ENCODE measurements at regions not wholly inside any gene's neighbourhood (a gene's known extent, or its start where the extent isn't known, plus 50 kb on each side); places are given as distances from the start of the nearest gene placed in this dataset.
A peak's percentile ranks its signal among the peaks of the same experiment; 100 is the strongest.

- Mint-ChIP-seq H3K36me3 (ENCODE audit: insufficient read depth, unreplicated experiment) (no peaks in the 10 kb centered on the region), H3K27ac (ENCODE audit: low read depth, unreplicated experiment) (no peak overlapping the region), H3K4me3 (ENCODE audit: unreplicated experiment) (no peak overlapping the region), H3K27me3 (ENCODE audit: insufficient read depth, unreplicated experiment) (no peaks in the 10 kb centered on the region), H3K4me1 (ENCODE audit: insufficient read depth, unreplicated experiment) (no peaks in the 10 kb centered on the region), H3K9me3 (ENCODE audit: unreplicated experiment) (no peaks in the 10 kb centered on the region)
- intact Hi-C loops (cut with micrococcal nuclease): no loop called here
- no peak for DNase-seq (ENCODE audit: unreplicated experiment)
- CTCF ChIA-PET: no interaction called here
- no TSS peak for BruUV-seq (replicated peaks)
- TF ChIP-seq CTCF (IDR thresholded peaks at IDR 0.05; ENCODE audit: unreplicated experiment): no peak
- POLR2A ChIA-PET: no interaction called here
Measured at GRCh38 chr4:164192844-164193243, 561.1 kb upstream of the SMIM31 start.

GRCh38 chr4:164193676-164194075 is 560.3 kb upstream of the SMIM31 start:
- Mint-ChIP-seq H3K9me3 (ENCODE audit: unreplicated experiment) (no peaks in the 10 kb centered on the region), H3K27me3 (ENCODE audit: insufficient read depth, unreplicated experiment) (no peaks in the 10 kb centered on the region), H3K36me3 (ENCODE audit: insufficient read depth, unreplicated experiment) (no peaks in the 10 kb centered on the region), H3K4me3 (ENCODE audit: unreplicated experiment) (no peak overlapping the region), H3K27ac (ENCODE audit: low read depth, unreplicated experiment) (no peak overlapping the region), H3K4me1 (ENCODE audit: insufficient read depth, unreplicated experiment) (no peaks in the 10 kb centered on the region)
- no peak for DNase-seq (ENCODE audit: unreplicated experiment)
- CTCF ChIA-PET: no interaction called here
- no TSS peak for BruUV-seq (replicated peaks)
- TF ChIP-seq CTCF (IDR thresholded peaks at IDR 0.05; ENCODE audit: unreplicated experiment): no peak
- POLR2A ChIA-PET: no interaction called here
- intact Hi-C loops (cut with micrococcal nuclease): no loop called here

- H3K36me3 Mint-ChIP-seq (ENCODE audit: insufficient read depth, unreplicated experiment): no peaks in the 10 kb centered on the region
- BruUV-seq (replicated peaks): no TSS peak
- intact Hi-C loops (cut with micrococcal nuclease): no loop called here
Measured at GRCh38 chr4:164197556-164197955, 556.4 kb upstream of the SMIM31 start.

GRCh38 chr4:164203476-164203875 is 550.5 kb upstream of the SMIM31 start:
- intact Hi-C loops (cut with micrococcal nuclease): no loop called here
- peak overlapping the region; percentile 75 for H3K27ac Mint-ChIP-seq (ENCODE audit: low read depth, unreplicated experiment)
- no peak for DNase-seq (ENCODE audit: unreplicated experiment)
- no TSS peak for BruUV-seq (replicated peaks)
- H3K27me3 Mint-ChIP-seq (ENCODE audit: insufficient read depth, unreplicated experiment): no peaks in the 10 kb centered on the region
- H3K9me3 Mint-ChIP-seq (ENCODE audit: unreplicated experiment): no peaks in the 10 kb centered on the region
- no peak for TF ChIP-seq CTCF (IDR thresholded peaks at IDR 0.05; ENCODE audit: unreplicated experiment)
- H3K4me1 Mint-ChIP-seq (ENCODE audit: insufficient read depth, unreplicated experiment): peaks cover 23% of the 10 kb centered on the region
- H3K36me3 Mint-ChIP-seq (ENCODE audit: insufficient read depth, unreplicated experiment): no peaks in the 10 kb centered on the region
- ChIA-PET CTCF (interaction anchor here (1.1 to 1.5 kb wide), 2 partner anchors 8 to 26 kb away, joined by 3 read pairs; no protein-coding TSS in a partner anchor), POLR2A (no interaction called here)
- no peak overlapping the region for H3K4me3 Mint-ChIP-seq (ENCODE audit: unreplicated experiment)

More at GRCh38 chr4:164197556-164197955, 556.4 kb upstream of the SMIM31 start:
- CTCF ChIA-PET: no interaction called here
- Mint-ChIP-seq H3K27ac (ENCODE audit: low read depth, unreplicated experiment) (no peak overlapping the region), H3K27me3 (ENCODE audit: insufficient read depth, unreplicated experiment) (no peaks in the 10 kb centered on the region), H3K9me3 (ENCODE audit: unreplicated experiment) (no peaks in the 10 kb centered on the region), H3K4me3 (ENCODE audit: unreplicated experiment) (no peak overlapping the region), H3K4me1 (ENCODE audit: insufficient read depth, unreplicated experiment) (no peaks in the 10 kb centered on the region)
- no peak for TF ChIP-seq CTCF (IDR thresholded peaks at IDR 0.05; ENCODE audit: unreplicated experiment)
- POLR2A ChIA-PET: interaction anchor here (0.8 kb wide), 1 partner anchor 343 kb away, joined by 3 read pairs; no protein-coding TSS in a partner anchor
- no peak for DNase-seq (ENCODE audit: unreplicated experiment)

All from MCF 10A (cell line).